Bone marrow (tissue), 2 donors: ENCODE measurements at regions not wholly inside any gene's neighbourhood (a gene's known extent, or its start where the extent isn't known, plus 50 kb on each side); places are given as distances from the start of the nearest gene placed in this dataset.
"Not testable (repeated sequence)": the region's sequence is repeated elsewhere in the genome, so short reads cannot be mapped to it uniquely, and the experiment has no call there.

ENCODE experiments used
- DNase-seq, 2 donors: peaks; one replicate each; lab custom pipeline; 2025; lab: John Stamatoyannopoulos, UW

GRCh38 chr12:88368077-88368476 is 212.2 kb downstream of the KITLG start:
- not testable (repeated sequence) for DNase-seq

- DNase-seq = no peak
Measured at GRCh38 chr12:88371416-88372183, 208.7 kb downstream of the KITLG start.

- no peak for DNase-seq
Measured at GRCh38 chr12:88375306-88376305, 204.7 kb downstream of the KITLG start.

GRCh38 chr12:88377973-88378372 is 202.3 kb downstream of the KITLG start:
- DNase-seq = no peak

GRCh38 chr12:88381466-88381865 is 198.8 kb downstream of the KITLG start:
- no peak for DNase-seq

GRCh38 chr12:88383405-88383804 is 196.9 kb downstream of the KITLG start:
- no peak for DNase-seq

GRCh38 chr12:88388566-88389540 is 191.4 kb downstream of the KITLG start:
- DNase-seq = no peak

- no peak for DNase-seq
Measured at GRCh38 chr12:88390811-88391210, 189.5 kb downstream of the KITLG start.

- no peak for DNase-seq
Measured at GRCh38 chr12:88391556-88391955, 188.7 kb downstream of the KITLG start.

- DNase-seq = no peak
Measured at GRCh38 chr12:88393017-88393767, 187.1 kb downstream of the KITLG start.

- DNase-seq = no peak
Measured at GRCh38 chr12:88398031-88398430, 182.2 kb downstream of the KITLG start.

GRCh38 chr12:88399811-88400210 is 180.5 kb downstream of the KITLG start:
- DNase-seq = no peak

GRCh38 chr12:88400302-88400701 is 180.0 kb downstream of the KITLG start:
- no peak for DNase-seq

GRCh38 chr12:88401155-88401554 is 179.1 kb downstream of the KITLG start:
- no peak for DNase-seq

GRCh38 chr12:88406905-88407304 is 173.4 kb downstream of the KITLG start:
- no peak for DNase-seq

GRCh38 chr12:88408823-88409222 is 171.4 kb downstream of the KITLG start:
- no peak for DNase-seq

GRCh38 chr12:88409257-88409656 is 171.0 kb downstream of the KITLG start:
- no peak for DNase-seq

GRCh38 chr12:88411689-88412088 is 168.6 kb downstream of the KITLG start:
- no peak for DNase-seq

GRCh38 chr12:88413646-88414045 is 166.6 kb downstream of the KITLG start:
- DNase-seq = no peak

GRCh38 chr12:88416155-88416554 is 164.1 kb downstream of the KITLG start:
- no peak for DNase-seq

- DNase-seq = no peak
Measured at GRCh38 chr12:88416786-88417185, 163.5 kb downstream of the KITLG start.
